Forelimb muscle (tissue), 1 donor: ENCODE measurements at regions not wholly inside any gene's neighbourhood (a gene's known extent, or its start where the extent isn't known, plus 50 kb on each side); places are given as distances from the start of the nearest gene placed in this dataset.

Source experiments
- DNase-seq: peaks from one replicate; pipeline ENCODE4 v3.0.0-alpha.2; 2013; ENCODE audit warnings: low read depth

- no peak for DNase-seq
Observed at GRCh38 chrX:8319359-8319758, 145.3 kb upstream of the VCX3B start.

- no peak for DNase-seq
Observed at GRCh38 chrX:8323356-8323755, 141.3 kb upstream of the VCX3B start.

- DNase-seq, result no peak
Observed at GRCh38 chrX:8341814-8342590, 122.6 kb upstream of the VCX3B start.

GRCh38 chrX:8345473-8345872, 119.2 kb upstream of the VCX3B start:
- no peak for DNase-seq

- no peak for DNase-seq
Observed at GRCh38 chrX:8346060-8346459, 118.6 kb upstream of the VCX3B start.

GRCh38 chrX:8346892-8347291, 117.7 kb upstream of the VCX3B start:
- no peak for DNase-seq

- no peak for DNase-seq
Observed at GRCh38 chrX:8349816-8350544, 114.7 kb upstream of the VCX3B start.

GRCh38 chrX:8358302-8358701, 106.3 kb upstream of the VCX3B start:
- no peak for DNase-seq

- no peak for DNase-seq
Observed at GRCh38 chrX:8364369-8365141, 100.1 kb upstream of the VCX3B start.

- no peak for DNase-seq
Observed at GRCh38 chrX:8366481-8366880, 98.1 kb upstream of the VCX3B start.

- DNase-seq, result no peak
Observed at GRCh38 chrX:8374041-8374825, 90.4 kb upstream of the VCX3B start.

- DNase-seq, result no peak
Observed at GRCh38 chrX:8377041-8377440, 87.6 kb upstream of the VCX3B start.

- DNase-seq, result no peak
Observed at GRCh38 chrX:8390771-8391170, 73.9 kb upstream of the VCX3B start.

- DNase-seq, result no peak
Observed at GRCh38 chrX:8403988-8404387, 60.6 kb upstream of the VCX3B start.

GRCh38 chrX:8404471-8404870, 60.2 kb upstream of the VCX3B start:
- DNase-seq, result no peak

GRCh38 chrX:8404926-8405325, 59.7 kb upstream of the VCX3B start:
- no peak for DNase-seq

- no peak for DNase-seq
Observed at GRCh38 chrX:8405631-8406030, 59.0 kb upstream of the VCX3B start.

- DNase-seq, result no peak
Observed at GRCh38 chrX:8413279-8413678, 51.4 kb upstream of the VCX3B start.
